ENCODE measurements at regions not wholly inside any gene's neighbourhood (a gene's known extent, or its start where the extent isn't known, plus 50 kb on each side); places are given as distances from the start of the nearest gene placed in this dataset.

- no peak for TF ChIP-seq FOXM1 (IDR thresholded peaks at IDR 0.05; ENCODE audit: borderline replicate concordance, low read depth)
- no peak for TF ChIP-seq MAX (IDR thresholded peaks at IDR 0.05)
- TF ChIP-seq ZBTB7A (IDR thresholded peaks at IDR 0.05; ENCODE audit: low read depth) = no peak
- TF ChIP-seq CEBPB (IDR thresholded peaks at IDR 0.05) = no peak
Observed at GRCh38 chr3:168360993-168361392, 265.3 kb upstream of the GOLIM4 start.

DNA sequence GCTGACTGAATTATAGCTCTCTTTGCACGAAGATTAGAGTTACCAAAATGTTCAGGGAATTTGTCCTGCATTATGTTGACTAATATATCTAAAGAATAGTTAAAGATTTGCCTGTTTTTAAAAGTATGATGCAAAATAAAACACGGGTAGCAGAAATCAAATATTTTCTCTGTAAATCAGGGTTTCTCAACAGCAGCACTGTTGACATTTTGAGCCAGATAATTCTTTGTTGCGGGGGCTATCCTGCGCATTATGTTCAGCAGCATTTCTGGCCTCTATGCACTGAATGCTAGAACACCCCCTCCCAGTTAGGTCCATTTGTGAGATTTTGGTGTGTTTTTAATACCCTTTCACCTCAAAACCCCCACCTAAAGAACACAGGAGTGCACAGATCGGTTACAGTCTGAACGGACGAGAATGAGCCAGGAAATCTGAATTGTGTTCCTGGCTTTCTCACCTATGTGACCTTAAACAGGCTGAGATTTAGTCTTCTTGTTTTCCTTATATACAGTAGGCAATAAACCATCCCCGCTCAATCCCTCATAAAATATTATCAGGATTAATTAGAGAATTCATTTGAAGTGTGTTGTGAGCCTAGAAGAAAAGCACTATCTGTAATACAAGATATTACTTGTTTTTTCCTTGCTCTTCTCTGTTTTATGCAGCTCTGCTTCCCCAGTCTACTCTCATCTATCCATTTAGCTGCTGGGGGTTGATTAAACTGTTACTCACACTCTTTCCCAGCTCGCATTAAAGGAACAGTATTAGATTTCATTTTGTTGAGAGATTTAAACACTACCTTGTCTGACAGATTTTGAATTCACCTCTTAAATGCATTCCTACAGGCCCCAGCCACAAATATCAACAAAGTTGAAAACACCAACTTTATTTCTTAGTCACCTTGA lies 247.5 kb upstream of the GOLIM4 start:
- no peak for TF ChIP-seq RAD21 (IDR thresholded peaks at IDR 0.05; ENCODE audit: low read depth)
- TF ChIP-seq ZBTB7A (IDR thresholded peaks at IDR 0.05; ENCODE audit: low read depth) = no peak
- no peak for TF ChIP-seq EGR1 (IDR thresholded peaks at IDR 0.05)
- no peak for TF ChIP-seq TEAD4 (IDR thresholded peaks at IDR 0.05)
- no peak for TF ChIP-seq CREB1 (IDR thresholded peaks at IDR 0.05; ENCODE audit: low read depth)
- no peak for TF ChIP-seq CEBPB (IDR thresholded peaks at IDR 0.05)
- TF ChIP-seq MAX (IDR thresholded peaks at IDR 0.05) = no peak
- no peak for TF ChIP-seq NFIC (IDR thresholded peaks at IDR 0.05)
- no peak for TF ChIP-seq TCF12 (IDR thresholded peaks at IDR 0.05; ENCODE audit: low read depth)
- TF ChIP-seq, protein P1, sequence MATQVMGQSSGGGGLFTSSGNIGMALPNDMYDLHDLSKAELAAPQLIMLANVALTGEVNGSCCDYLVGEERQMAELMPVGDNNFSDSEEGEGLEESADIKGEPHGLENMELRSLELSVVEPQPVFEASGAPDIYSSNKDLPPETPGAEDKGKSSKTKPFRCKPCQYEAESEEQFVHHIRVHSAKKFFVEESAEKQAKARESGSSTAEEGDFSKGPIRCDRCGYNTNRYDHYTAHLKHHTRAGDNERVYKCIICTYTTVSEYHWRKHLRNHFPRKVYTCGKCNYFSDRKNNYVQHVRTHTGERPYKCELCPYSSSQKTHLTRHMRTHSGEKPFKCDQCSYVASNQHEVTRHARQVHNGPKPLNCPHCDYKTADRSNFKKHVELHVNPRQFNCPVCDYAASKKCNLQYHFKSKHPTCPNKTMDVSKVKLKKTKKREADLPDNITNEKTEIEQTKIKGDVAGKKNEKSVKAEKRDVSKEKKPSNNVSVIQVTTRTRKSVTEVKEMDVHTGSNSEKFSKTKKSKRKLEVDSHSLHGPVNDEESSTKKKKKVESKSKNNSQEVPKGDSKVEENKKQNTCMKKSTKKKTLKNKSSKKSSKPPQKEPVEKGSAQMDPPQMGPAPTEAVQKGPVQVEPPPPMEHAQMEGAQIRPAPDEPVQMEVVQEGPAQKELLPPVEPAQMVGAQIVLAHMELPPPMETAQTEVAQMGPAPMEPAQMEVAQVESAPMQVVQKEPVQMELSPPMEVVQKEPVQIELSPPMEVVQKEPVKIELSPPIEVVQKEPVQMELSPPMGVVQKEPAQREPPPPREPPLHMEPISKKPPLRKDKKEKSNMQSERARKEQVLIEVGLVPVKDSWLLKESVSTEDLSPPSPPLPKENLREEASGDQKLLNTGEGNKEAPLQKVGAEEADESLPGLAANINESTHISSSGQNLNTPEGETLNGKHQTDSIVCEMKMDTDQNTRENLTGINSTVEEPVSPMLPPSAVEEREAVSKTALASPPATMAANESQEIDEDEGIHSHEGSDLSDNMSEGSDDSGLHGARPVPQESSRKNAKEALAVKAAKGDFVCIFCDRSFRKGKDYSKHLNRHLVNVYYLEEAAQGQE (IDR thresholded peaks at IDR 0.05; ENCODE audit: low read depth) = no peak
- no peak for TF ChIP-seq EP300 (IDR thresholded peaks at IDR 0.05; ENCODE audit: borderline replicate concordance)
- no peak for TF ChIP-seq YY1 (IDR thresholded peaks at IDR 0.05; ENCODE audit: low read depth)
- no peak for TF ChIP-seq FOXM1 (IDR thresholded peaks at IDR 0.05; ENCODE audit: borderline replicate concordance, low read depth)

- no peak for TF ChIP-seq YY1 (IDR thresholded peaks at IDR 0.05; ENCODE audit: low read depth)
Observed at GRCh38 chr3:168341956-168342936, 246.5 kb upstream of the GOLIM4 start.

- no peak for TF ChIP-seq FOXM1 (IDR thresholded peaks at IDR 0.05; ENCODE audit: borderline replicate concordance, low read depth)
- TF ChIP-seq NFIC (IDR thresholded peaks at IDR 0.05) = peak; percentile 86
- TF ChIP-seq TEAD4 (IDR thresholded peaks at IDR 0.05) = peak; percentile 73
- no peak for TF ChIP-seq MAX (IDR thresholded peaks at IDR 0.05)
- TF ChIP-seq ZBTB7A (IDR thresholded peaks at IDR 0.05; ENCODE audit: low read depth) = no peak
- no peak for TF ChIP-seq RAD21 (IDR thresholded peaks at IDR 0.05; ENCODE audit: low read depth)
- TF ChIP-seq EP300 (IDR thresholded peaks at IDR 0.05; ENCODE audit: borderline replicate concordance) = 0 out of 2 replicates have a peak, but pooled peaks have one; percentile 13
- no peak for TF ChIP-seq EGR1 (IDR thresholded peaks at IDR 0.05)
- no peak for TF ChIP-seq USF1 (IDR thresholded peaks at IDR 0.05)
Observed at GRCh38 chr3:168341192-168341815, 245.6 kb upstream of the GOLIM4 start.

GRCh38 chr3:168338161-168338560 lies 242.4 kb upstream of the GOLIM4 start:
- no peak for TF ChIP-seq NFIC (IDR thresholded peaks at IDR 0.05)
- TF ChIP-seq TAF1 (IDR thresholded peaks at IDR 0.05; ENCODE audit: low read depth) = no peak
- TF ChIP-seq YY1 (IDR thresholded peaks at IDR 0.05; ENCODE audit: low read depth) = no peak
- TF ChIP-seq CEBPB (IDR thresholded peaks at IDR 0.05) = no peak
- no peak for TF ChIP-seq FOXM1 (IDR thresholded peaks at IDR 0.05; ENCODE audit: borderline replicate concordance, low read depth)
- no peak for TF ChIP-seq CREB1 (IDR thresholded peaks at IDR 0.05; ENCODE audit: low read depth)
- no peak for TF ChIP-seq USF1 (IDR thresholded peaks at IDR 0.05)
- TF ChIP-seq ZBTB7A (IDR thresholded peaks at IDR 0.05; ENCODE audit: low read depth) = no peak
- TF ChIP-seq RAD21 (IDR thresholded peaks at IDR 0.05; ENCODE audit: low read depth) = no peak
- no peak for TF ChIP-seq MAX (IDR thresholded peaks at IDR 0.05)
- TF ChIP-seq, protein P1 (IDR thresholded peaks at IDR 0.05; ENCODE audit: low read depth) = no peak
- TF ChIP-seq EP300 (IDR thresholded peaks at IDR 0.05; ENCODE audit: borderline replicate concordance) = no peak
- TF ChIP-seq TEAD4 (IDR thresholded peaks at IDR 0.05) = no peak
- no peak for TF ChIP-seq TCF12 (IDR thresholded peaks at IDR 0.05; ENCODE audit: low read depth)
- TF ChIP-seq EGR1 (IDR thresholded peaks at IDR 0.05) = no peak
